Amniotic stem cell (primary cell): ENCODE measurements at regions not wholly inside any gene's neighbourhood (a gene's known extent, or its start where the extent isn't known, plus 50 kb on each side); places are given as distances from the start of the nearest gene placed in this dataset.

ENCODE experiments used
- DNase-seq: peaks from one replicate; lab custom pipeline; 2025; lab: John Stamatoyannopoulos, UW

DNA sequence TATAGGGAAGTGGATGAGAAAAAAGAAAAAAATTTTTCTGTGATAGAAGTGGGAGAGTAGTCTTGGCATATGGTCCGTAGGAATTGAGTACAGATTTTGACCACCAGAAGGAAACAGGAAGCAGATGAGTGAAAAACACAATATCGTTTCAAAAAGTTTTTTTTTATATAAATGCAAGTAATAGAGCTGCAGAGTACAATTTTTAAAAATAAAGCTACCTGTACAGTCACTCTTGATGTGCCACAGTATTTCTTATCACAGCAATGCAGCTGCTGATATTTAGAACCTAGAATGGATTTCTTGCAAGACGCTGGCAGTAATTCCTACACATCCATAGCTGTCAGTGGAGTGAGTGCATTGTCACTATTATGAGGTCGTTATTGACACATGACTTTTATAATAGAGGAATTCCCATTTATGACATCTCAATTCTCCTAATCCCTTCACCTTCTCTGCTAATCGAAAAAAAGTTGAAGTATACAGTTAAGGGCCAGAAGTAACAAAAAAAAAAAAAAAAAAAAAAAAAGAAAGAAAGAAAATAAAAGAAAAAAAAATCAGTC is 477.7 kb downstream of the TAF11L14 start:
- no peak for DNase-seq

DNA sequence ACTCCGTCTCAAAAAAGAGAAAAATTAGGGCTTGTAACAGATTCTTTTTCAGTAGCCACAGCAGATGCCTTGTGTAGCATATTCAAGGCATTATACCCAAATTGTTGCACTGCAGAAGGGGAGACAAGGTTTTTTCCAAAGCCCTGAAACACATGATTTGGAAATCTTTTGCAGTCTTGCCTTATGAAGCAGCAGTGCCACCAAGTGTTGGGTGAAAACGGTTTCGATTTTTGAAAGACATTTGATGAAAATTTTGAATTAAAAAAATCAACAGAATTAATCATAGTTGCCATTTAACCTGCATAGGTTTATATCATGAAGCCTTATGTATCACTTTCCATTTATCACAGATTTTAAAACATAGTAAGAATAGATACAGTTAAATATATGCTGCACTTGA is 479.5 kb downstream of the TAF11L14 start:
- peak; percentile 43 for DNase-seq

DNA sequence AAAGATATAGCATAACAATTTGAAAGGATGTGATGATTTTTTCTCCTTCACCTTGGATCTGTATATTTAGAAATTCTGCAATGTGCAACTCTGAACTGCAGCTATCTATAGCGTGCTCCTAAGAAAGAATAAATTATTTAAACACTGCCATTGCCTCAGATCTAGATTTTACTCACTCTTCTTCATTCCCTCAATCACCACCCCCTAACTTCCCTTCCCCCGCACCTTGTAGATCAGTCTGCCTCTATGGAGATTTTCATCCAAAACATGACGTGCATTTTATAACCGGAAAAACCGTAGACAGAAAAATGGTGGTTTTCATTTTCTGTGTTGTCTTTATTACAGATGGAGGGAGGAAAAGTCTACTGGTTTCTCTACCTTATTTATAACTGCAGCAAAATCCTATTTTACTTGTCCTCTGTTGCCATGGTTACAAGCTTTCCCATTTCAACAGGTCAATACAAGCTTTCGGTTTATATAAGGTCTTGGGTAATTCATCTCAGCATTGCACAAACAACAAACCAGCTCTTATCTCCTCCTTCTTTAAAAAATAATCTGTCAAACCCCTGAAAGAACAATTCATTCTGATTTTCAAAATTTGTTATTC is 480.0 kb downstream of the TAF11L14 start:
- DNase-seq = no peak

DNA sequence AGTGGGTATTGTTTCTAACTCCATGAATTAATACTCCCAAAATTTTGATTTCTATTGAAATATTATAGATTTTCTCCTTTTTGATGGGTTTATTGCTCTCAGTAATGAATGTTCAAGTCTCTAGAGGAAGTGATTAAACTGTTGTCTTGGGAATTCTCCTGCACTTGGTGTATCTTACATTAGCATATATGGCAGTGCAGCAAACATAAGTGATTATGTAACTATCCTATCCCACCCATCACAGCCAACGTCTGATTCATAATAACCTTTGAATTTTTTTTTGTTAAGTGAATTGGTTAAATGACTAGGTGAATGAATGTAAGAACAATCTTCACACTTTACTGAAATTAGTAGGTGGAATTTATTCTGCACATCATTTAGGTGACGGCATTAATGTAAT is 483.7 kb downstream of the TAF11L14 start:
- DNase-seq = no peak

DNA sequence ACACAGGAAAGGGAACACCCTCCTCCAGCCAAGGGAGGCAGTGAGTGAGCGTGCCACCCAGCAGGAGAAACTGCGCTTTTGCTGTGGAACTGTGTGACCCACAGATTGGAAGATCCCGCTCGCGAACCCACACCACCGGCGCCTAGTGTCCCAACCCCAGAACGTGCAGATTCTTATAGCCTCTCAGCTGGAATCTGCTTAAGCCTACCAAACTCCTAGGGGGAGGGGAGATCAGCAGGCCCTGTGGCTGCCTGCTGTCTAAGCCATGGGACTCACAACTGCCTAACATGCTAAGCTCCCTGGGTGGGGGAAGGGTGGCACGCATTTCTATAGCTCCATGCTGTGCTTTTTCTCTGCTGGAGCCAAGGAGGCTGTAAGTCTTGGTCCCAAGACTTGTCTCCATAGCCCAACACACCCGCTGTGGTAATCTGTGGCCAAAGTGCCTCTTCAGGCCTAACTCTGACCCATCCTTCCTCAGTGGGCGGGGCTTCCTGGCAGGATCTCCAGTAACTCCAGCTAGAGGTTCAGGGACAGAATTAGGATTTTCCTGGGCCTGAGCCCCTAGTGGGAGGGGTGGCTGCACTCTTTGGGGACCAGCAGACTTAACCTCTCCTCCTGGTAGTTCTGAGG is 485.0 kb downstream of the TAF11L14 start:
- DNase-seq = no peak

DNA sequence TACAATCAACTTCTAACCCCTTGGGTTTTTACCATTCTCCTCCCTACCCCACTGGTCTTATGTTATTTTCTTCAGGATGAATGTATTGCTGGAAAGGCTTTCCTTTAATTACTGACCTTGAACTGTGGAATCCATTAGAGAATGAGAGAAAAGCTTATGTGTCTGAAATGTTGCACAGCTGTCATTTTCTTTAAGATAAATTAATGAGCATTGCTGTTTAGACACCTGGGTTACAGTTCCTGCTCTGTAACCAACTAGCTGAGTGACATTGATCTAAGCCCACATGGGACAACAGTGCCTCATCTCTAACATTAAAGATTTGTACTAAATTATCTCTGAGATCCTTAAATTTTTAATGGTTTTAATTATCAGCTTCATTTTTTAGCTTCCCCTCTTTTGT is 507.0 kb downstream of the TAF11L14 start:
- DNase-seq = no peak

DNA sequence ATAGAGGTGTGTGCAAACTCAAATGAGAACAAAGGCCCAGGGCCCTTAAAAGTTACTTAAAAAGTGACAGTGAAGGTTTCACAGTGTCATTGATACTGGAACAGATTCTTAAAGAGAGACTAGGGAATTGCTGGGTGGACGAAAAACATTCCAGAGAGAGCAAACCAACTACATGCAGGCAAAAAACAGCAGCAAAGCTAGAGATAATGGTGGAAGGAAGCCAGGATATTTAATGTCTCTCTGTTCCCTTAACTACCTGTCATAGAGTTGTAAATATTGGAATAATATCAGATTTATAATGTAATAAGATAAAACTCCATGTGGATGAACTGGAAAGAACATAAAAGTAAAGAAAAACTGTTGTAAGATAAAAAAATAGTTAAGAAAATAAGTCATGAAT is 508.6 kb downstream of the TAF11L14 start:
- DNase-seq = no peak

DNA sequence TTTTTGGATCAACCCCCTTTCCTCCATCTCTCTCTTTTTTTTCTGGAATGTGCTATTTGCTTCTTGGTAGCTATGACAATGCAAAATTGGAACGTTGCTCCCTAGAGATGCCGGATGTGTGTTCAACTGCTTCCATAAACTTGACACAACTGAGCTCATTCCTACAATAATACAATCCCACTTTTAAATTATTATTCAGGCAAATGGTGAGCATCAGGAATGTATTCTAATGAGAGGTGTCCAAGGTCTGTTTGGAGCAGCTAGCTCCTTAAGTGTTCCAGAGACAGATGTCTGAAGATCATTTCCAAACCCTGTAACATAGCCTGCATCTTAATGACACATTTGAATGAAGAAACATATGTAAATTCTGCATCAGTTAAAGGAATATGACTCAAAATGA is 518.4 kb downstream of the TAF11L14 start:
- DNase-seq = no peak

DNA sequence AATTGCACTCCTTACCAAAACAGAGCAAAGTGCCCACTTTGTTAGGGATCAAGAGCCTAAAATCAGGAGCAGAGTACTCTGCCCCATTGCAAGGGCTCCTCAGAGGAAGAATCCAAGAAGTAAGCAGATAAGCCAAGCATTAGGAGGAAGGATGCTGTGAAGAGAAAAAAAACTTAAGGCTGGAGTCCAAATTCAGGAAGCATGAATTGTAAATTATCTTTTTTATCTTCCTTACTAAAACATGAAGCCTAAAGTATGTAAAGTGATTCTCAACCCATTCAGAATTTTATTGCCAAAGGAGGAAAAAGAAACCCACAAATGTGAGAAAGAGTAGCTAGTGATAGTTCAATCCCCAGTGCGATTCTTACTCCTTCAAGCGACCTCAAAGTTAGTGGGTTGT is 523.9 kb downstream of the TAF11L14 start:
- no peak for DNase-seq

DNA sequence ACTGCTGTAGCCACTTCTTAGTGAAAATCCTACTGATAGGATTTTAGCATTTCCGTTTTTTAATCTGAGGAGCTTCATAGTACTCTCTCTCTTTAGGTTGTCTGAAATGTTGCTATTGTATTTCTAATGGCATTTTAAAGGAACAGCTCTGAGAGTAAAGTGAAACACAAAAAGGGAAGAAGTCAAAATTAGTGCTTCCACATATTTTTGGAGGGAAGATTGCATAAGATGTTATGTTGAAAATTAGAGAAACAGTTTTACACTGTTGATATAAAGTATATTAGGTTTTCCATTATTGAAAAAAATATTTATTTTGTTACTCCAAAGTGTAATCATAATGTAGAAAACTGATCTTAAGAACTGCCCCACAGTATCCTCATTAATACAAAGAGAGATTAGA is 525.1 kb downstream of the TAF11L14 start:
- DNase-seq = no peak

DNA sequence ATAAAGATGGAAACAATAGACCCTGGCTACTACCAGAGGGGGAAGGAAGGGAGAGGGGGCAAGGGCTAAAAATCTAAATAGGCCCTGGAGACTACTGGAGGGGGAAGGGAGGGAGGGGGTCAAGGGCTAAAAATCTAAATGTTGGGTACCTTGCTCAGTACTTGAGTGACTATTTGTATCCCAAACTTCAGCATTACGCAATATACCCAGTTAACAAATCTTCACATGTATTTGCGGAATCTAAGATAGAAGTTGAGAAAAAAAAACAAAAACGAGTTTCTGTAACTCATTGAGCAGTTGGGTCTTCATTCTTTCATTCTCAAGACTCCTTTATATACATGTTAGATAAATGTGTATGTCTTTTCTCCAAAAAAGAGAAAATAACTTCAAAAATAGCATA is 537.4 kb downstream of the TAF11L14 start:
- no peak for DNase-seq

DNA sequence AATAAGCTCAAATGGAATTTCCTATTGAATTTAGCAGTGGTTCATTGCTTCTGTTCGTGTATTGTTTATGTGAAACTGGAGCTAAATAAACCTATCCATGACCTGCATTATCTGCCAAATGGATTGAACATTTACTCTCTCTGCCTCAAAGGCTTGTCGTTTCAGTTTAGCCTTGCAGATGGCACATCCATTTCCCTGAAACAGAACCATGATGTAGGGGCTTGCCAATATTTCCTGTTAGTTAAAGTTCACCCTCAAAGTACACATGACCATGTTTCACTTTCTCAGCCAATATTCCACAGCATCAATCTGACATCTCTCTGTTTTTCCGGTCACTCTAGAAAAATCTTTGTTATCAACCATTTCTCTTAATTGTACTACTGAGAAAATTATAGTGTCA is 545.3 kb downstream of the TAF11L14 start:
- DNase-seq = no peak

DNA sequence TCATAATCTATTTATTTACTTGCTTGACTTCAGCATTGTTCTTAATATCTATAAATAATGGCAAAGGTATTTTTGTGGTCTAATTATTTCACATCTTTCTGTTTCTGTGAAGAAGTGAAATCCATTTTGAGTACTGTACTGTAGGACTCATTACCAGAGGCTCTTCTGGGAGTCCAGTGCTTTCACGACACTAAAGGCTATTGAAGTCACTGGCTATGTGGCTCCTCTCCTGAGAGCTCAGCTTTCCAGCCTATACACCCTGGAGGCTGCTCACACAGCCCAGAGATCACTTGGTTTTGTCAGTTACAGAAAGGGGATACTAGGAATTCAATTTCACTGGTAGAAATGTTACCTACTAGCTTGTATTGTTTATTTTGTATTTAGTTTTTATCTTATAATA is 547.3 kb downstream of the TAF11L14 start:
- DNase-seq = no peak

DNA sequence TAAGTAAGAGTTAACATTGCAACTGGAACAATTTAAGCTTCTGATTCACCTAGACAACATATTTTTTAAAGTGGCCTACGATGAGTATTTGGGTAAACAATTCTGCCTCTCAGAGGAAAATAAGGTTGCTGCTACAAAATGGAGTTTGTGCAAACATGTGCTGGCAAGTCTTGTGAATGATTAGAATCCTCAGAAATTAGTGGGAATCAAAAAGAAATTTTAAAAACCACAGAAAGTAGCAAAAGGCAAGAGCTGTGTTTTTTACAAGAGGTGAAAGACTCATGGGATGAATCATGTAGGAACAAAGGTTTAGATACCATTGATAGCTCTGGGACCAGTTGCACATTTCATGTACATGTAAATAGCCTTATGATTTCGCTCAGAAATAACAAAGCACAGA is 561.6 kb downstream of the TAF11L14 start:
- no peak for DNase-seq

DNA sequence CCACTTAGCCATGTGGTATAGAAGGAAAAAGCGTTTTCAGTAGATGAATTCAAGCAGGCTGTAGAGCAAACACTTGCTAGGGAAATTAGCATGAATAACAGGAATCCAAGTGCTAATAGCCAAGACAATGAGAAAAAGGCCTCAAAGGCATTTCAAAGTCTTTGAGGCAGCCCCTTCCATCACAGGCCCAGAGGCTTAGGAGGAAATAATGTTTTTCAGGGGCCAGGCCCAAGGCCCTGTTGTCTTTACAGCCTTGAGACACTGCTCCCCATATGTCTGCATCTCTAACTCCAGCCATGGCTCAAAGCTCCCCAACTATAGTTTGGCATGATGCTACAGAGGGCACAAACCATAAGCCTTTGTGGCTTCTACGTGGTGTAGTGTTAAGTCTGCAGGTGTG is 563.5 kb downstream of the TAF11L14 start:
- no peak for DNase-seq

DNA sequence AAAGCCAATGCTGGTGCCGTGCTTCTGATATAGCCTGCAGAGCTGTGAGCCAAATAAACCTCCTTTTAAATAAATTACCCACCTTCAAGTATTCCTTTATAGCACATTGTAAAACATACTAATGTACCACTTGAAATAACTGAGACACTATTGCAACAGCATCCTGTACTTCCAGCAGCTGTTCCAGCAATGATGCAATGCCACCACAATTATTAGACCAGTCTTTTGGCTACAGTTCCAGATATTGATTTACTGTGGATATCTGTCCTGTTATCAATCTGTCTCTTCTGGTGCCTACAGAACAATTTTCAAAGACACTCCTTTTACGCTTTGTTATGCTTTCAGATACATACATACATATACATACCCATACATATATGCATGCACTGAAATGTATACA is 567.9 kb downstream of the TAF11L14 start:
- no peak for DNase-seq

DNA sequence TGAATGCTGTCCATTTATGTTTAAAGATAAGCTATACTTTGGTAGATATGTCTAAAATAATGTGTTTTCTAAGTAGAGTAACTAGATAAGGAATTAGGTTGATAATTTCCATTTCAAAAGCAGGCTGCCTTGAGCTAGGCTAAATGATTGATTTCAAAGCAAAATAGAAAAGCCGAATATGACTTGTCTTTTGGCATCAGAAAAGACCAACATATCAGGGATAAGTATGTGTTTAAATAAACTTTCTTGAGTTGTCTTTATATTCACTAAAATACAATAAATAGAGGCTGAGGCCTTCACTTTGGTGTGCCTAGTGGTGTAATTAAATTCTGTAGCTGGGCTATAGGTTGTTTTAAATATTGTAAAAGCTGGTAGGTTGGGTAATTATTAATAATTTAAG is 569.0 kb downstream of the TAF11L14 start:
- no peak for DNase-seq

DNA sequence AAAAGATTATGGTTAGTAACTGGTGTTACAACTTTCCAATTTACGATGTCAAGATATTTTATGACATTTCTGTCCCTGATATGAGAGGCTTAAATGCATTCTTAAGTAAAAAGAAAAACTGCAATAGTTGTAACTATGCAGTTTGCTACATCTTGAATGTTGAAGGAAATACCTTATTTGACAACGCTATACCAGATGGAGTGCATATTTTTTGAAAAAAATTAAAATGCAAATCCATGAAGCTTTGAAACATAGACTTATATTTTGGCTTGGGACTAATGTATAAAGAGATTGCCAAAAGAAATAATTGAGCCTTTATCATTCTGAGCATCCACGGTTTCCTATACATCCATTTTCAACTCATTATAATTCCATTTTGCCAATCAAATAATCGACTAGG is 579.4 kb downstream of the TAF11L14 start:
- no peak for DNase-seq

DNA sequence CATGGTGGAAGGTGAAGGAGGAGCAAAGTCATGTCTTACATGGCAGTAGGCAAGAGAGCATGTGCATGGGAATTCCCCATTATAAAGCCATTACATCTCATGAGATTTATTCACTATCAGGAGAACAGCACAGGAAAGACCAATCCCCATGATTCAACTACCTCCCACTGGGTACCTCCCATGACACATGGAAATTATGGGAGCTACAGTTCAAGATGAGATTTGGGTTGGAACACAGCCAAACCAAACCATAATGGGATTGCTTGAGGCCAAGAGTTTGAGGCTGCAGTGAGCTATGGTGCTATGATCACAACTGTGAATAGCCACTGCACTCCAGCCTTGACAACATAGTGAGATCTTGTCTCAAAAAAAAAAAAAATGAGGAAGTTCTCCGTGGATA is 581.8 kb downstream of the TAF11L14 start:
- no peak for DNase-seq

DNA sequence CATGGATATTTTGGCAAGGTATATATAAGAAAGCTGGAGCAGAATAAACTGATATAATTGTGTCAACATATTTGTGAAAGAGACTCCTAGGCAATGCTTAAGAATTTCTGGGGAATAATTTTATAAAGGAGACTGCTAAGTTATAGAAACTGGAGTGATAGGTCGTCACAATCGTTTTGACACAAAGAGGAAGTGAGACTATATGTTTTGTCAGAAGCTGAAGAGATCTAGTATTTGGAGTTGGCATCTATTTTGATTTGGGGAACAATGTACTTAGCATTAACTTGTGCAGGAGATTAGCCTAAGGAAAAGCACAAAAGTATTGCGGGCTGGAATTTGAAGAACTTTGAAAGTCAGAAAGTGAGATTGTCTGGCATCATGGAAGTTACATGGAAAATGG is 582.5 kb downstream of the TAF11L14 start:
- DNase-seq = no peak

DNA sequence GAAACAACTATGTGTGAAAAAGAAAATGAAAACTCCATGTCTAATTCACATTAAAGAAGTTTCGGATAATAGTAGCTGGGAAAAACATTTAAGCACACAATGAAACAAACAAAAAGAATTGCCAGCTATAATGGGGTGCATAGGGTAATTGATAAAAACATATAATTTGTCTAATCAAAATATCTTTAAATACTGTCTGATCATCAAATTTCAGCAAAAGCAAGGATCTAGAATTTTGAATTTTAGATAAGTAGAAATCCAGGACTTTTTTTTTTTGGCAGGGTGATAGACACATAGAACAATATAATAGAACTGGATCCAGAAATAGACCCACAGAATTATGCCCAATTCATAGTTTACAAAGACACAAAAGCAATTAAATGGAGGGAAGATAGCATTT is 585.0 kb downstream of the TAF11L14 start:
- no peak for DNase-seq

DNA sequence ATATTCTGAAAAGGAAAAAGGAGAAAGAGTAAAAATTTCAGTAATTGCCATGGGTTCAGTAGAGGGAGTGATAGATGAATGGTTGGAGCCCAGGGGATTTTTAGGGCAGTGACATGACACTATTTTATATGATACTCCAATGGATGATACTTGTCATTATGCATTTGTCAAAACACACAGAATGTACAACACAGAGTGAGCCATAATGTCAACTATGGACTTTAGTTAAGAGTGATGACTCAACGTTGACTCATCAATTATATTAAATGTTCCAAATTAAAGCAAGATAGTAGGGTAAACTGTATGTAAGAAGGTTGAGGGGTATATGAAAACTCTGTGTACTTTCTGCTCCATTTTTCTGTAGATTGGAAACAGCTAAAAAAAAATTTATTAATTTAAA is 586.4 kb downstream of the TAF11L14 start:
- no peak for DNase-seq

DNA sequence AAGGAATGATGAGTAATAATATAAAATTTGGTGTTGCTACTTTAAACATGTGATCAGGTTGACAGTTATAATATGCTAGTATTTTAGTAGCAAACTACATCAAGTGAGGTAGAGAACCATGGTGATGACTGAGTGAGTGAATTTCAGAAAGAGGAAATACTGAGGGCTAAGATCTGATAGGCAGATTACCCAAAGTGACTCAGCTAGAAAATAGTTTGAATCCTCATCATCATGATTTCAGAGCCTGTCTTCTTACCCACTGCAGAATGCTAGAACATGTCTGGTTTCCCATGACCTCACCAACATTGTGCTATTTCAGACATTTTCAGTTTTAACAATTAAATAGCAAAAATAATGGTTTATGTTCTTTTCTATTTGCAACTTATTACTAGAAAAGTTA is 602.1 kb downstream of the TAF11L14 start:
- no peak for DNase-seq

DNA sequence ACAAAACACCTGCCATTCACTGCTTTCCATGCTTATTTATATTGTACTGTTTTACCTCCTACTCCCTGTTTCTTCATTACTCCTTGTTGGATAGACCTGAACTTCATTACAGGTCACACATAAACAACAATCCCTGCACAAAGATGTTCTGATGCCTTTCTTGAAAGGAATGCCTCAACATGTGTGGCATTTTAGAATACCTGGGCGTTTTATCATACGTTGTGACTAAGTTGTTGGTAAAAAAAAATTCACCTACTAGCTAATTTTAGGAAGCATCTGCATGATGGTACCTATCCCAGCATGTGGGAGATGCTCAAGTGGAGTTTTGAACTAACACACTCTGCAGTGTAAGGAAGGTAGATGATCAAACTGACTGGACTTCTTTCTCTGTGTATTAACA is 604.1 kb downstream of the TAF11L14 start:
- no peak for DNase-seq
